ENCODE measurements at regions not wholly inside any gene's neighbourhood (a gene's known extent, or its start where the extent isn't known, plus 50 kb on each side); places are given as distances from the start of the nearest gene placed in this dataset.

- Histone ChIP-seq H3K4me1 (ENCODE audit: insufficient read depth, low read length) (peaks cover 11% of the 10 kb centered on the region), H3K9me3 (ENCODE audit: control insufficient read depth in 1 of 2, insufficient read depth in 1 of 2, low read length in 2 of 2) (peaks cover 0 to 5% of the 10 kb centered on the region in 2 experiments), H3K36me3 (ENCODE audit: insufficient read depth, low read length) (no peaks in the 10 kb centered on the region), H3K4me3 (ENCODE audit: low read length) (no peak overlapping the region), H3K27ac (ENCODE audit: low read depth in 1 of 2, low read length in 2 of 2) (no peak overlapping the region), H3K27me3 (ENCODE audit: control insufficient read depth in 1 of 2, insufficient read depth in 2 of 2, low read length in 2 of 2) (peaks cover 28 to 36% of the 10 kb centered on the region in 2 experiments)
- no peak for DNase-seq
- Mint-ChIP-seq H3K4me1 (ENCODE audit: low read depth) (peaks cover 13% of the 10 kb centered on the region), H3K27ac (no peak overlapping the region), H3K36me3 (ENCODE audit: low read depth) (no peaks in the 10 kb centered on the region), H3K9me3 (no peaks in the 10 kb centered on the region), H3K4me3 (no peak overlapping the region), H3K27me3 (peaks cover 82% of the 10 kb centered on the region)
- POLR2A ChIA-PET = interaction anchor here (0.7 kb wide), 1 partner anchor 174 kb away, joined by 3 read pairs; no protein-coding TSS in a partner anchor
- intact Hi-C loops (cut with DNase I, micrococcal nuclease) = no loop called here
- no peak for ATAC-seq (ENCODE audit: poor library complexity)
- CTCF ChIA-PET = no interaction called here
- TF ChIP-seq, protein P1, sequence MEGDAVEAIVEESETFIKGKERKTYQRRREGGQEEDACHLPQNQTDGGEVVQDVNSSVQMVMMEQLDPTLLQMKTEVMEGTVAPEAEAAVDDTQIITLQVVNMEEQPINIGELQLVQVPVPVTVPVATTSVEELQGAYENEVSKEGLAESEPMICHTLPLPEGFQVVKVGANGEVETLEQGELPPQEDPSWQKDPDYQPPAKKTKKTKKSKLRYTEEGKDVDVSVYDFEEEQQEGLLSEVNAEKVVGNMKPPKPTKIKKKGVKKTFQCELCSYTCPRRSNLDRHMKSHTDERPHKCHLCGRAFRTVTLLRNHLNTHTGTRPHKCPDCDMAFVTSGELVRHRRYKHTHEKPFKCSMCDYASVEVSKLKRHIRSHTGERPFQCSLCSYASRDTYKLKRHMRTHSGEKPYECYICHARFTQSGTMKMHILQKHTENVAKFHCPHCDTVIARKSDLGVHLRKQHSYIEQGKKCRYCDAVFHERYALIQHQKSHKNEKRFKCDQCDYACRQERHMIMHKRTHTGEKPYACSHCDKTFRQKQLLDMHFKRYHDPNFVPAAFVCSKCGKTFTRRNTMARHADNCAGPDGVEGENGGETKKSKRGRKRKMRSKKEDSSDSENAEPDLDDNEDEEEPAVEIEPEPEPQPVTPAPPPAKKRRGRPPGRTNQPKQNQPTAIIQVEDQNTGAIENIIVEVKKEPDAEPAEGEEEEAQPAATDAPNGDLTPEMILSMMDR (IDR thresholded peaks at IDR 0.05) = no peak
Observed at GRCh38 chr14:104461676-104462449, 117.7 kb upstream of the C14orf180 start.

DNA sequence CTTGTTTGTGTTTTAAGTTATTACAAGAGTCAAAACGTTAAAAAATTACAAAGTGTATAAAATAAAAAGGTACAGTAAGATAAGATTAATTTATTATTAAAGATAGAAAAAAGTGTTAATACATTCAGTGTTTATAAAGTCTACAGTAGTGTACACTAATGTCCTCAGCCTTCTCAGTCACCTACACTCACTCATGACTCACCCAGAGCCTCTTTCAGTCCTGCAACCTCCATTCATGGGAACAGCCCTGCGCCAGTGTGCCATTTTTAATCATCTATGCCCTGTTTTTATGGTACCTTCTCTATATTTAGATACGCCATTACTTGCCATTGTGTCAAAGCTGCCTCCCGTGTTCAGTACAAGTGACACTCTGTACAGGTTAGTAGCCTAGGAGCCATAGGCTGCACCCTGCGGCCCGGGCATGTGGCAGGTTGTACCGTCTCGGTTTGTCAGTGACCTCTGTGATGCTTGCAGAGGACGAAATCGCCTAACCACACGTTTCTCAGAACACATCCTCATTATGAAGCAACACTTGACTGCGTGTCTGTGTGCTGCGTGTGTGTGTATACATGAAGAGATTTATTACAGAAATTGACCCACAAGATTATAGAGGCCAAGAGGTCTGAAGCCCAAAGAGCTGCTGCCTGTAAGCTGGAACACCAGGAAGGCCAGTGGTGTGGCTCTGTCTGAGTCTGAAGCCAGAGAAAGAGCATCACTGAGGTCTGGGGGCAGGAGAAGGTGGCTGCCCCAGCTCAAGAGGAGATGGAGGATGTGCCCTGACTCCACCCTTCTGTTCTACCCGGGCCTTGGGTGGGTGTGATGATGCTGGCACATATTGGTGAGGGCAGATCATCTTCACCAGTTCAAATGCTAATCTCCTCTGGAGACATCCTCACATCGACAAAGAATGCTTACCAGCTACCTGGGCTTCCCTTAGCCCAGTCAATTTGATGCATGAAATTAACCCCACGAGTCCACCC is 116.6 kb upstream of the C14orf180 start:
- Histone ChIP-seq H3K9me3 (ENCODE audit: control insufficient read depth in 1 of 2, insufficient read depth in 1 of 2, low read length in 2 of 2) (peaks cover 0 to 5% of the 10 kb centered on the region in 2 experiments), H3K36me3 (ENCODE audit: insufficient read depth, low read length) (no peaks in the 10 kb centered on the region), H3K27ac (ENCODE audit: low read depth in 1 of 2, low read length in 2 of 2) (no peak overlapping the region), H3K27me3 (ENCODE audit: control insufficient read depth in 1 of 2, insufficient read depth in 2 of 2, low read length in 2 of 2) (peaks cover 28 to 36% of the 10 kb centered on the region in 2 experiments), H3K4me1 (ENCODE audit: insufficient read depth, low read length) (peaks cover 11% of the 10 kb centered on the region), H3K4me3 (ENCODE audit: low read length) (no peak overlapping the region)
- TF ChIP-seq, protein P1 (IDR thresholded peaks at IDR 0.05) = no peak
- H3K4me3 Mint-ChIP-seq = no peak overlapping the region
- CTCF ChIA-PET = no interaction called here
- peaks cover 13% of the 10 kb centered on the region for H3K4me1 Mint-ChIP-seq (ENCODE audit: low read depth)
- POLR2A ChIA-PET = interaction anchor here (0.7 kb wide), 1 partner anchor 175 kb away, joined by 3 read pairs; no protein-coding TSS in a partner anchor
- no peaks in the 10 kb centered on the region for H3K36me3 Mint-ChIP-seq (ENCODE audit: low read depth)
- H3K27me3 Mint-ChIP-seq = peaks cover 81% of the 10 kb centered on the region
- H3K9me3 Mint-ChIP-seq = no peaks in the 10 kb centered on the region
- no peak for DNase-seq
- H3K27ac Mint-ChIP-seq = no peak overlapping the region
- no peak for ATAC-seq (ENCODE audit: poor library complexity)
- intact Hi-C loops (cut with DNase I, micrococcal nuclease) = no loop called here

GRCh38 chr14:104464907-104465306 is 114.7 kb upstream of the C14orf180 start:
- peaks cover 11% of the 10 kb centered on the region for H3K4me1 ChIP-seq (ENCODE audit: insufficient read depth, low read length)
- Mint-ChIP-seq H3K4me3 (no peak overlapping the region), H3K27ac (no peak overlapping the region), H3K27me3 (peaks cover 63% of the 10 kb centered on the region), H3K9me3 (no peaks in the 10 kb centered on the region), H3K36me3 (ENCODE audit: low read depth) (no peaks in the 10 kb centered on the region), H3K4me1 (ENCODE audit: low read depth) (peaks cover 13% of the 10 kb centered on the region)
- intact Hi-C loops (cut with DNase I, micrococcal nuclease) = no loop called here
- TF ChIP-seq, protein P1 (IDR thresholded peaks at IDR 0.05) = no peak
- POLR2A ChIA-PET = no interaction called here
- no peak overlapping the region for H3K4me3 ChIP-seq (ENCODE audit: low read length)
- no peak for DNase-seq
- H3K27me3 ChIP-seq (ENCODE audit: control insufficient read depth in 1 of 2, insufficient read depth in 2 of 2, low read length in 2 of 2) = peaks cover 22 to 31% of the 10 kb centered on the region in 2 experiments
- ATAC-seq (ENCODE audit: poor library complexity) = no peak
- peaks cover 0 to 5% of the 10 kb centered on the region in 2 experiments for H3K9me3 ChIP-seq (ENCODE audit: control insufficient read depth in 1 of 2, insufficient read depth in 1 of 2, low read length in 2 of 2)
- CTCF ChIA-PET = no interaction called here
- H3K36me3 ChIP-seq (ENCODE audit: insufficient read depth, low read length) = no peaks in the 10 kb centered on the region
- H3K27ac ChIP-seq (ENCODE audit: low read depth in 1 of 2, low read length in 2 of 2) = no peak overlapping the region
